Keratinocyte (primary cell): ENCODE measurements at regions not wholly inside any gene's neighbourhood (a gene's known extent, or its start where the extent isn't known, plus 50 kb on each side); places are given as distances from the start of the nearest gene placed in this dataset.

Source experiments
- DNase-seq: peaks from one replicate; pipeline ENCODE4 v3.0.0-alpha.2; 2011; ENCODE audit warnings: low read depth, missing footprints, low spot score
- FAIRE-seq: peaks from 2 replicates; lab custom pipeline; 2011; peaks lifted over from hg19 to GRCh38; lab: Jason Lieb, UNC
- H2AFZ ChIP-seq: 2 replicates; pipeline ENCODE4 v1.6.0; 2012; ENCODE audit warnings: low read length, control low read depth, inconsistent platforms; ENCODE audit not compliant: control insufficient read depth
- H3K27ac ChIP-seq: 2 replicates; pipeline ENCODE4 v1.5.1; 2011; ENCODE audit warnings: low read length; ENCODE audit not compliant: control insufficient read depth, insufficient read depth
- H3K27me3 ChIP-seq: 3 replicates; pipeline ENCODE4 v1.6.0; 2011; ENCODE audit warnings: low read length; ENCODE audit not compliant: control insufficient read depth, insufficient read depth; ENCODE audit errors: extremely low read depth
- H3K36me3 ChIP-seq, 2 experiments: 2 replicates in 1 of 2; 3 replicates in 1 of 2; pipeline ENCODE4 v1.5.1; 2011; ENCODE audit warnings: low read length in 2 of 2, mild to moderate bottlenecking in 1 of 2; ENCODE audit not compliant: control insufficient read depth in 2 of 2, insufficient read depth in 2 of 2; ENCODE audit errors: extremely low read depth in 1 of 2
- H3K4me1 ChIP-seq: 3 replicates; pipeline ENCODE4 v1.5.1; 2011; ENCODE audit warnings: low read length; ENCODE audit not compliant: control insufficient read depth, insufficient read depth; ENCODE audit errors: extremely low read depth
- H3K4me2 ChIP-seq: 3 replicates; pipeline ENCODE4 v1.6.0; 2011; ENCODE audit warnings: low read depth, low read length; ENCODE audit not compliant: control insufficient read depth, insufficient read depth; ENCODE audit errors: extremely low read depth
- H3K4me3 ChIP-seq, 3 experiments: fragments of 200-600 bp in 1 of 3; sonication (generic) in 1 of 3; 2 replicates in 2 of 3; 3 replicates in 1 of 3; pipeline ENCODE4 v1.5.1; 2011 to 2016; ENCODE audit warnings: low read length in 3 of 3, mild to moderate bottlenecking in 3 of 3, control low read depth in 2 of 3, inconsistent platforms in 1 of 3, low read depth in 1 of 3, mixed read lengths in 1 of 3, mixed run types in 1 of 3, moderate library complexity in 1 of 3; ENCODE audit not compliant: control insufficient read depth in 2 of 3, insufficient read depth in 2 of 3; ENCODE audit errors: extremely low read depth in 1 of 3
- H3K79me2 ChIP-seq: 2 replicates; pipeline ENCODE4 v1.6.0; 2012; ENCODE audit warnings: low read length; ENCODE audit not compliant: control insufficient read depth, insufficient read depth
- H3K9ac ChIP-seq: 3 replicates; pipeline ENCODE4 v1.6.0; 2011; ENCODE audit warnings: low read length; ENCODE audit not compliant: control insufficient read depth, insufficient read depth; ENCODE audit errors: extremely low read depth
- H3K9me1 ChIP-seq: 3 replicates; pipeline ENCODE4 v1.6.0; 2011; ENCODE audit warnings: low read length; ENCODE audit not compliant: control insufficient read depth, insufficient read depth; ENCODE audit errors: extremely low read depth
- H3K9me3 ChIP-seq: 2 replicates; pipeline ENCODE4 v1.5.1; 2012; ENCODE audit warnings: low read depth, low read length; ENCODE audit not compliant: control insufficient read depth
- H4K20me1 ChIP-seq: 3 replicates; pipeline ENCODE4 v1.6.0; 2011; ENCODE audit warnings: low read length; ENCODE audit not compliant: control insufficient read depth, insufficient read depth; ENCODE audit errors: extremely low read depth
- CTCF ChIP-seq, 3 experiments: IDR thresholded peaks in 1 of 3; conservative IDR thresholded peaks in 1 of 3; optimal IDR thresholded peaks in 1 of 3; 2 replicates in 2 of 3; 3 replicates in 1 of 3; pipeline versions ENCODE3 to v1.5.1; 2011; ENCODE audit warnings: low read length in 3 of 3, mild to moderate bottlenecking in 3 of 3, moderate library complexity in 2 of 3, control low read depth in 1 of 3, inconsistent platforms in 1 of 3; ENCODE audit not compliant: insufficient read depth in 2 of 3; ENCODE audit errors: extremely low read depth in 1 of 3
- EZH2 ChIP-seq: IDR thresholded peaks from one replicate; pipeline ENCODE4 v1.6.1; 2012; ENCODE audit warnings: inconsistent platforms, mild to moderate bottlenecking, low read length, moderate library complexity
- dilution Hi-C: fragments of 300-500 bp; cut with MboI; formaldehyde crosslinking; loops from one replicate; pipeline ENCODE4 v1.7.0; 2020; ENCODE audit warnings: low sequenced_read_pairs; ENCODE audit not compliant: extremely low pct_ligation_motif_present

DNA sequence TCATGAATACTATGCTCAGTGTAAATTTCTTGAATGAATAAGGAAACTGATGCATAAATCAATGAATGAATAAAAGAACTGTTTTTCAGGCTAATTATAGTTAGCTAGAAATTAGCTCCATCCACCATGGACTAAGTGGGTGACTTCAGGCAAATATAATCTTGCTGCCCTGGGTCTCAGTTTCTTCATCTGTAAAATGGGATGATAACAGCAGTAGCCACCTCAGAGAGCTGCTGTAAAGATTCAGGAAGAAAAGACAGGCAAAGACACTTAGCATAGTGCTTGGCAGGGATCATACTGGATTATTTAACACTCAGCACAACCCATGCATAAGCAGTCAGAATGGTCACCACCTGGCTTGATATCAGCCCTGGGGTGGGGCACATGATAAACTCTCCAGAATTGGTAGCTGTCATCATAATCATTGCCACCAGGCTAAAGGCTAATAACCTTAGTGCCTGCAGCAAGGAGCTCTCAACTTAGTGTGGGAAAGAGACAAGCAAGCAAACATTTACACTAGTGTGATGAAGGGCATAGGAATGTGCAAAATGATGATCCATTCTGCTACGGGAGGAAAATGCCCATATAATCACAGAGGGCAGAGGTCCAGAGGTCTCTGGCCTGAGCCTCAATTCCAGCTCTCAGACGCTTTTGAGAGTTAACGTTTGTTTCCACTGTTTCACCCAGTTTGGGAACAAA lies 234.7 kb upstream of the TBX3 start:
- Histone ChIP-seq H3K9ac (no peak overlapping the region), H3K4me2 (no peak overlapping the region)
- TF ChIP-seq CTCF (optimal IDR thresholded peaks at IDR 0.05 in 1 of 3, IDR thresholded peaks at IDR 0.05 in 1 of 3, conservative IDR thresholded peaks at IDR 0.05 in 1 of 3; ENCODE audit: extremely low read depth in 1 of 3, insufficient read depth in 2 of 3, low read length in 3 of 3) (no peak), EZH2 (no peak)

DNA sequence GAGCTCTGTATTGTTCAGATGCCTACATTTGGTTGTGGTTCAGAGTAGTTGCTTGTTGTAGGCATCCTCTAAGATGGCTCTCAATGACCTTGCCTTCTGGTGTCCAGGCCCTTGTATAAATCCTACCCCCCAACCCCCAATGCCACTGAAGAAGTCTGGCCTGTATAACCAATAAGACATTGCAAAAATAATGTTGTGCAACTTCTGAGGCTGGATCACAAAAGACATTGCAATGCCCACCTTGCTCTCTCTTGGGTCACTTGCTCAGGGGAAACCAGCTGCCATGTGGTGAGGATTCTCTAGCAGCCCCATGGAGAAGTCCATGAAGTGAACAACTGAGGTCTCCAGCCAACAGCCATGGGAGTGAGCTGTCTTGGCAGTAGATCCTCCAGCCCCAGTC lies 234.0 kb upstream of the TBX3 start:
- H3K9ac ChIP-seq, result no peak overlapping the region
- H3K36me3 ChIP-seq, result no peaks in the 10 kb centered on the region
- H3K27me3 ChIP-seq, result no peaks in the 10 kb centered on the region
- no peak overlapping the region for H3K4me3 ChIP-seq
- no peak overlapping the region for H3K4me2 ChIP-seq
- no peaks in the 10 kb centered on the region for H3K79me2 ChIP-seq
- FAIRE-seq (no peak), DNase-seq (no peak)
- no peaks in the 10 kb centered on the region for H3K9me3 ChIP-seq
- no peak overlapping the region for H3K27ac ChIP-seq
- dilution Hi-C loops, result no loop called here
- H3K4me1 ChIP-seq, result peaks cover 11% of the 10 kb centered on the region
- no peaks in the 10 kb centered on the region for H4K20me1 ChIP-seq
- TF ChIP-seq CTCF (optimal IDR thresholded peaks at IDR 0.05 in 1 of 3, IDR thresholded peaks at IDR 0.05 in 1 of 3, conservative IDR thresholded peaks at IDR 0.05 in 1 of 3; ENCODE audit: extremely low read depth in 1 of 3, insufficient read depth in 2 of 3, low read length in 3 of 3) (no peak), EZH2 (no peak)
- H3K9me1 ChIP-seq, result no peaks in the 10 kb centered on the region
- H2AFZ ChIP-seq, result no peak overlapping the region

More for the DNA sequence above, 234.7 kb upstream of the TBX3 start:
- Histone ChIP-seq H3K9me1 (no peaks in the 10 kb centered on the region), H3K4me3 (no peak overlapping the region), H3K27ac (no peak overlapping the region), H3K4me1 (peaks cover 11% of the 10 kb centered on the region), H2AFZ (no peak overlapping the region), H3K9me3 (no peaks in the 10 kb centered on the region), H4K20me1 (no peaks in the 10 kb centered on the region), H3K36me3 (no peaks in the 10 kb centered on the region), H3K27me3 (no peaks in the 10 kb centered on the region), H3K79me2 (no peaks in the 10 kb centered on the region)
- FAIRE-seq (peak; percentile 13), DNase-seq (no peak)
- dilution Hi-C loops, result no loop called here
